WTC11 (cell line): ENCODE measurements at regions not wholly inside any gene's neighbourhood (a gene's known extent, or its start where the extent isn't known, plus 50 kb on each side); places are given as distances from the start of the nearest gene placed in this dataset.

ENCODE experiments used
- ATAC-seq: fragments of 200-7000 bp; cut with Tn5 transposase; 2 replicates; pipeline ENCODE4 v1.10.0; 2021; ENCODE audit warnings: mild to moderate bottlenecking, moderate library complexity
- CTCF ChIA-PET: fragments of 300-600 bp; sonication (Branson Sonifier 250); formaldehyde crosslinking; loops from one replicate; lab custom pipeline; 2021; ENCODE audit warnings: antibody characterized with exemption; lab: Charles Lee
- POLR2A ChIA-PET: fragments of 350-600 bp; sonication (Branson Sonifier 250); formaldehyde crosslinking; loops from one replicate; lab custom pipeline; 2021; ENCODE audit warnings: antibody characterized with exemption; lab: Charles Lee
- DNase-seq: peaks from one replicate; pipeline ENCODE4 v3.0.0; 2021; ENCODE audit warnings: low spot score
- H3K27ac Mint-ChIP-seq: 2 replicates; pipeline ENCODE4 v1.8.0; 2021; ENCODE audit warnings: mixed read lengths
- H3K27me3 Mint-ChIP-seq: 2 replicates; pipeline ENCODE4 v1.8.0; 2021; ENCODE audit warnings: low read depth, mild to moderate bottlenecking, moderate library complexity, mixed read lengths
- H3K36me3 Mint-ChIP-seq: 2 replicates; pipeline ENCODE4 v1.8.0; 2021; ENCODE audit warnings: mixed read lengths
- H3K4me1 Mint-ChIP-seq: 2 replicates; pipeline ENCODE4 v1.8.0; 2022; ENCODE audit warnings: mixed read lengths
- H3K4me3 Mint-ChIP-seq: 2 replicates; pipeline ENCODE4 v1.8.0; 2021; ENCODE audit warnings: mild to moderate bottlenecking, moderate library complexity, mixed read lengths
- H3K9me3 Mint-ChIP-seq: 2 replicates; pipeline ENCODE4 v1.8.0; 2021; ENCODE audit warnings: mixed read lengths
- AR ChIP-seq: fragments of 250-450 bp; sonication (Bioruptor Pico); IDR thresholded peaks from 2 replicates; pipeline ENCODE4 v1.9.0; 2021; ENCODE audit warnings: mild to moderate bottlenecking
- ARID4B ChIP-seq: sonication (generic); formaldehyde crosslinking; IDR thresholded peaks from 2 replicates; pipeline ENCODE4 v1.8.0; 2023; ENCODE audit warnings: missing genetic modification reagents, mild to moderate bottlenecking, borderline replicate concordance
- GTF2I ChIP-seq: fragments of 250-450 bp; sonication (Bioruptor Pico); conservative IDR thresholded peaks from 2 replicates; pipeline ENCODE4 v1.4.0; 2021; ENCODE audit warnings: mild to moderate bottlenecking
- JAZF1 ChIP-seq: fragments of 250-450 bp; sonication (Bioruptor Pico); IDR thresholded peaks from 2 replicates; pipeline ENCODE4 v1.9.0; 2021; ENCODE audit warnings: moderate library complexity, mild to moderate bottlenecking, inconsistent platforms
- JUN ChIP-seq: sonication (generic); formaldehyde crosslinking; IDR thresholded peaks from 2 replicates; pipeline ENCODE4 v1.8.0; 2023; ENCODE audit warnings: mild to moderate bottlenecking, missing genetic modification reagents
- MXD4 ChIP-seq: fragments of 250-450 bp; sonication (Bioruptor Pico); IDR thresholded peaks from 2 replicates; pipeline ENCODE4 v1.8.0; 2021; ENCODE audit warnings: mild to moderate bottlenecking, moderate library complexity, borderline replicate concordance
- NR1H2 ChIP-seq: sonication (generic); formaldehyde crosslinking; IDR thresholded peaks from 2 replicates; pipeline ENCODE4 v1.9.0; 2021; ENCODE audit warnings: mild to moderate bottlenecking, moderate library complexity, missing genetic modification reagents
- NR3C1 ChIP-seq: sonication (generic); formaldehyde crosslinking; conservative IDR thresholded peaks from 2 replicates; pipeline ENCODE4 v1.8.1; 2023; ENCODE audit warnings: low read depth, mild to moderate bottlenecking, missing genetic modification reagents
- SMAD4 ChIP-seq: sonication (generic); formaldehyde crosslinking; IDR thresholded peaks from 2 replicates; pipeline ENCODE4 v1.8.0; 2022; ENCODE audit warnings: mild to moderate bottlenecking, missing genetic modification reagents
- SOX15 ChIP-seq: fragments of 250-450 bp; sonication (Bioruptor Pico); IDR thresholded peaks from 2 replicates; pipeline ENCODE4 v1.9.0; 2021; ENCODE audit warnings: mild to moderate bottlenecking
- SP1 ChIP-seq: sonication (generic); formaldehyde crosslinking; conservative IDR thresholded peaks from 2 replicates; pipeline ENCODE4 v1.8.1; 2022; ENCODE audit warnings: missing genetic modification reagents
- TCF7 ChIP-seq: sonication (generic); formaldehyde crosslinking; IDR thresholded peaks from 2 replicates; pipeline ENCODE4 v1.8.0; 2022; ENCODE audit warnings: mild to moderate bottlenecking, low read depth, missing genetic modification reagents, moderate library complexity
- ZNF219 ChIP-seq: sonication (generic); formaldehyde crosslinking; IDR thresholded peaks from 2 replicates; pipeline ENCODE4 v1.8.0; 2023; ENCODE audit warnings: missing genetic modification reagents, mild to moderate bottlenecking, borderline replicate concordance
- ZNF317 ChIP-seq: sonication (generic); formaldehyde crosslinking; IDR thresholded peaks from 2 replicates; pipeline ENCODE4 v1.8.1; 2023; ENCODE audit warnings: low read depth, mild to moderate bottlenecking, moderate library complexity, missing genetic modification reagents, borderline replicate concordance
- ZNF416 ChIP-seq: fragments of 250-450 bp; sonication (Bioruptor Pico); IDR thresholded peaks from 2 replicates; pipeline ENCODE4 v1.9.0; 2021; ENCODE audit warnings: mild to moderate bottlenecking, inconsistent platforms
- ZNF532 ChIP-seq: fragments of 250-450 bp; sonication (Bioruptor Pico); IDR thresholded peaks from 2 replicates; pipeline ENCODE4 v1.9.0; 2021; ENCODE audit warnings: mild to moderate bottlenecking, borderline replicate concordance
- TF ChIP-seq, protein P1 (sequence below): sonication (generic); formaldehyde crosslinking; IDR thresholded peaks from 2 replicates; pipeline ENCODE4 v1.8.0; 2023; ENCODE audit warnings: mild to moderate bottlenecking, missing genetic modification reagents
- TF ChIP-seq, protein P2 (sequence below): sonication (generic); formaldehyde crosslinking; conservative IDR thresholded peaks from 2 replicates; pipeline ENCODE4 v1.8.1; 2023; ENCODE audit warnings: mild to moderate bottlenecking, low read depth, missing genetic modification reagents, moderate library complexity

- H3K4me3 Mint-ChIP-seq, result no peak overlapping the region
- no peak overlapping the region for H3K27ac Mint-ChIP-seq
- no peak for ATAC-seq
- H3K4me1 Mint-ChIP-seq, result no peaks in the 10 kb centered on the region
- CTCF ChIA-PET, result no interaction called here
- TF ChIP-seq SMAD4 (CRISPR knock-in tag) (no peak), ZNF317 (CRISPR knock-in tag) (no peak), SOX15 (CRISPR knock-in tag) (no peak), TCF7 (CRISPR knock-in tag) (no peak), JAZF1 (no peak), NR3C1 (CRISPR knock-in tag) (no peak), AR (CRISPR knock-in tag) (no peak), MXD4 (CRISPR knock-in tag) (no peak)
- TF ChIP-seq, all 79 proteins: peak for 0
- H3K9me3 Mint-ChIP-seq, result no peaks in the 10 kb centered on the region
- DNase-seq, result no peak
- POLR2A ChIA-PET, result no interaction called here
- no peaks in the 10 kb centered on the region for H3K27me3 Mint-ChIP-seq
- no peaks in the 10 kb centered on the region for H3K36me3 Mint-ChIP-seq
These were observed 538.1 kb downstream of the MATN1 start for GRCh38 chr1:30185313-30185712.

DNA sequence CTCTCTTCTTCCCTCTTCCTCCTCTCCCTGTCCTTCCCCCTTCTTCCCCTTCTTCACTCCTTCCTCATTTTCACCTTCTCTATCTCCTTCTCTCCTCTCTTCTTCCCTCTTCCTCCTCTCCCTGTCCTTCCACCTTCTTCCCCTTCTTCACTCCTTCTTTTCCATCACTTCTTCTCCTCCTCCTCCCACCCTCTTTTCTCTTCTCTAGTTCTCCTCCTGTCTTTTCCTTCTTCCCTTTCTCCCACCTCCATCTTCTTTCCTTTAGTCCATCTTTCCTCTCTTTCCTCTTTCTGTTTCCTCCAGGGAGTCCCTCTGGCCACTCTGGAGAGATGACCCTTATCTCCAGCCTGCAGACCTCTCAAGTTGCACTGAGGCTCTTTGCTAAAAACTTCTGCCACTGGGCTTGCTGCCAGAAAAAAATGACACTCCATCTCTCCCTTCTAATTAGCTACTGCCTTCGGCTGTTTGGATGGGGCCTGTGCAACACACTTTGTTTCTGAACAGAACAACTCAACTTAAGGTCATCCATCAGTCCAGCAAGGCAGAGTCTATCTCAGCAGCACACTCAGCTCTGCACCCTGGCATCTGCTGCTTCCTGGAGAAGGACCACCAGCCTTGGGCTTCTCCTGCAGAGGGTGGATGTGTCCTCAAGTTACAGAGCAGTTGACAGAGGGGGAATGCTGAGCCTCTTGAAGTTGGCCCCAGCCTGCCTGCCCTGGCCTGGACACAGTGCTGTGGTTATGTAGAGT, 538.8 kb downstream of the MATN1 start:
- CTCF ChIA-PET, result no interaction called here
- Mint-ChIP-seq H3K4me1 (no peaks in the 10 kb centered on the region), H3K4me3 (no peak overlapping the region), H3K9me3 (no peaks in the 10 kb centered on the region), H3K36me3 (no peaks in the 10 kb centered on the region), H3K27me3 (no peaks in the 10 kb centered on the region), H3K27ac (no peak overlapping the region)
- no peak for ATAC-seq
- POLR2A ChIA-PET, result no interaction called here
- DNase-seq, result no peak
- TF ChIP-seq ZNF219 (CRISPR knock-in tag), result no peak
- TF ChIP-seq JUN (CRISPR knock-in tag), result no peak
- TF ChIP-seq, protein P1, sequence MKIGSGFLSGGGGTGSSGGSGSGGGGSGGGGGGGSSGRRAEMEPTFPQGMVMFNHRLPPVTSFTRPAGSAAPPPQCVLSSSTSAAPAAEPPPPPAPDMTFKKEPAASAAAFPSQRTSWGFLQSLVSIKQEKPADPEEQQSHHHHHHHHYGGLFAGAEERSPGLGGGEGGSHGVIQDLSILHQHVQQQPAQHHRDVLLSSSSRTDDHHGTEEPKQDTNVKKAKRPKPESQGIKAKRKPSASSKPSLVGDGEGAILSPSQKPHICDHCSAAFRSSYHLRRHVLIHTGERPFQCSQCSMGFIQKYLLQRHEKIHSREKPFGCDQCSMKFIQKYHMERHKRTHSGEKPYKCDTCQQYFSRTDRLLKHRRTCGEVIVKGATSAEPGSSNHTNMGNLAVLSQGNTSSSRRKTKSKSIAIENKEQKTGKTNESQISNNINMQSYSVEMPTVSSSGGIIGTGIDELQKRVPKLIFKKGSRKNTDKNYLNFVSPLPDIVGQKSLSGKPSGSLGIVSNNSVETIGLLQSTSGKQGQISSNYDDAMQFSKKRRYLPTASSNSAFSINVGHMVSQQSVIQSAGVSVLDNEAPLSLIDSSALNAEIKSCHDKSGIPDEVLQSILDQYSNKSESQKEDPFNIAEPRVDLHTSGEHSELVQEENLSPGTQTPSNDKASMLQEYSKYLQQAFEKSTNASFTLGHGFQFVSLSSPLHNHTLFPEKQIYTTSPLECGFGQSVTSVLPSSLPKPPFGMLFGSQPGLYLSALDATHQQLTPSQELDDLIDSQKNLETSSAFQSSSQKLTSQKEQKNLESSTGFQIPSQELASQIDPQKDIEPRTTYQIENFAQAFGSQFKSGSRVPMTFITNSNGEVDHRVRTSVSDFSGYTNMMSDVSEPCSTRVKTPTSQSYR (CRISPR knock-in tag), result no peak
- no peak for TF ChIP-seq ZNF532 (CRISPR knock-in tag)
- TF ChIP-seq, protein P2, sequence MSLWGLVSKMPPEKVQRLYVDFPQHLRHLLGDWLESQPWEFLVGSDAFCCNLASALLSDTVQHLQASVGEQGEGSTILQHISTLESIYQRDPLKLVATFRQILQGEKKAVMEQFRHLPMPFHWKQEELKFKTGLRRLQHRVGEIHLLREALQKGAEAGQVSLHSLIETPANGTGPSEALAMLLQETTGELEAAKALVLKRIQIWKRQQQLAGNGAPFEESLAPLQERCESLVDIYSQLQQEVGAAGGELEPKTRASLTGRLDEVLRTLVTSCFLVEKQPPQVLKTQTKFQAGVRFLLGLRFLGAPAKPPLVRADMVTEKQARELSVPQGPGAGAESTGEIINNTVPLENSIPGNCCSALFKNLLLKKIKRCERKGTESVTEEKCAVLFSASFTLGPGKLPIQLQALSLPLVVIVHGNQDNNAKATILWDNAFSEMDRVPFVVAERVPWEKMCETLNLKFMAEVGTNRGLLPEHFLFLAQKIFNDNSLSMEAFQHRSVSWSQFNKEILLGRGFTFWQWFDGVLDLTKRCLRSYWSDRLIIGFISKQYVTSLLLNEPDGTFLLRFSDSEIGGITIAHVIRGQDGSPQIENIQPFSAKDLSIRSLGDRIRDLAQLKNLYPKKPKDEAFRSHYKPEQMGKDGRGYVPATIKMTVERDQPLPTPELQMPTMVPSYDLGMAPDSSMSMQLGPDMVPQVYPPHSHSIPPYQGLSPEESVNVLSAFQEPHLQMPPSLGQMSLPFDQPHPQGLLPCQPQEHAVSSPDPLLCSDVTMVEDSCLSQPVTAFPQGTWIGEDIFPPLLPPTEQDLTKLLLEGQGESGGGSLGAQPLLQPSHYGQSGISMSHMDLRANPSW (CRISPR knock-in tag), result no peak
- no peak for TF ChIP-seq ARID4B (CRISPR knock-in tag)
- TF ChIP-seq ZNF416 (CRISPR knock-in tag), result no peak
- TF ChIP-seq NR1H2 (CRISPR knock-in tag), result no peak
- TF ChIP-seq GTF2I (CRISPR knock-in tag), result no peak
- no peak for TF ChIP-seq SP1 (CRISPR knock-in tag)
